ENCODE measurements at regions not wholly inside any gene's neighbourhood (a gene's known extent, or its start where the extent isn't known, plus 50 kb on each side); places are given as distances from the start of the nearest gene placed in this dataset.

DNA sequence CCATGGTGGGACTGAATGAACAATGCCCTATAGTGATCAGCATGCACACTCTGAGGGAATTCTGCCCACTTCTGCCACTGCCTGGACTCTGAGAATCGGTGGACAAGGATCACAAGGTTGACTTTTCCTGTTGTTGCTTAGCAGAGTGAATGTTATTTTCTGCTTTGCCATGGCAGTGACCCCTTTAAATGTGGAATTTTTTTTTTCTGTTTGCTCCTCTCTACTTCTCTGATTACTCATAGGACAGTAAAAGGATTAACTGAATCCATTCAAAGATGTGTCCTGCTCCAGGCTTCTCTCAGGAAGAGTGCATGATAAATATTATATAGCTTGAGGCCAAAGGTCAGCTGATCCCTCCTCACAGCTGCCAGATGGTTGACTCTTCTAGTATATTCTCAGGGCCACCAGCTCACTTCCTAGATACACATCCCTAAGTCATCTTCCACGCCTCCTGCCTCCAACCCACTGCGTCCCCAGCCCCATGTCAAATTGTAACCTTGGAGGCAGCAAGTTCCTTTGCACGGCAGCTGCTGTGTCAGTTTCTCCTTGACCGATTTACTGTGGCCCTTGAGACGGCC, 74.0 kb upstream of the RALGPS2 start:
- Histone ChIP-seq H3K9me3 (no peaks in the 10 kb centered on the region), H3K36me3 (ENCODE audit: insufficient read depth in 1 of 2, low read depth in 1 of 2) (no peaks in the 10 kb centered on the region), H3K27ac (no peak overlapping the region), H3K4me3 (no peak overlapping the region), H3K4me1 (no peaks in the 10 kb centered on the region), H3K27me3 (ENCODE audit: insufficient read depth in 3 of 3, low read length in 2 of 3) (peaks cover 0 to 10% (median 0%) of the 10 kb centered on the region in 3 donors)
- intact Hi-C loops (cut with DNase I), result no loop called here
- no peak for DNase-seq
- TF ChIP-seq, protein P1, sequence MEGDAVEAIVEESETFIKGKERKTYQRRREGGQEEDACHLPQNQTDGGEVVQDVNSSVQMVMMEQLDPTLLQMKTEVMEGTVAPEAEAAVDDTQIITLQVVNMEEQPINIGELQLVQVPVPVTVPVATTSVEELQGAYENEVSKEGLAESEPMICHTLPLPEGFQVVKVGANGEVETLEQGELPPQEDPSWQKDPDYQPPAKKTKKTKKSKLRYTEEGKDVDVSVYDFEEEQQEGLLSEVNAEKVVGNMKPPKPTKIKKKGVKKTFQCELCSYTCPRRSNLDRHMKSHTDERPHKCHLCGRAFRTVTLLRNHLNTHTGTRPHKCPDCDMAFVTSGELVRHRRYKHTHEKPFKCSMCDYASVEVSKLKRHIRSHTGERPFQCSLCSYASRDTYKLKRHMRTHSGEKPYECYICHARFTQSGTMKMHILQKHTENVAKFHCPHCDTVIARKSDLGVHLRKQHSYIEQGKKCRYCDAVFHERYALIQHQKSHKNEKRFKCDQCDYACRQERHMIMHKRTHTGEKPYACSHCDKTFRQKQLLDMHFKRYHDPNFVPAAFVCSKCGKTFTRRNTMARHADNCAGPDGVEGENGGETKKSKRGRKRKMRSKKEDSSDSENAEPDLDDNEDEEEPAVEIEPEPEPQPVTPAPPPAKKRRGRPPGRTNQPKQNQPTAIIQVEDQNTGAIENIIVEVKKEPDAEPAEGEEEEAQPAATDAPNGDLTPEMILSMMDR (IDR thresholded peaks at IDR 0.05), result no peak
- 25 to 46% (median 29%) methylated on average over 6 of the region's 6 CpGs for WGBS, 3 donors
- ATAC-seq, result no peak

DNA sequence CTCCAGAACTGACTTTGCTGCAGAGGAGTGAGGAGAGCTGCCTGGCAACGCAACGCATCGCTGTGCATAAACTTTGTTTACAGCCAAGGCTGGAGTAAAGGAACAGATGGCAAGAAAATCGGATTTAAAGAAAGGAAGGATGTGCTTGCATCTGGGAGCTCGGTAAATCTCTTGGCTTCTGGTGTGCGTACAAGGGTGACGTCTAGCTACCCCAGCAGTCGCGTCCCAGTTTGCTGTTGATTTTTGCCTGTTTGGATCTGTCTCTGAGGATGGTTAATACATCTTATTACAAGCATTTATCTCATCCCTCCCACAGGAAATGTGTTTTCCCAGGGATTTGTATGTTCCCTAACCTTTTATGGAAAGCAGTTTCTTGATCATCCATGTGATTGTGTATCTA, 73.3 kb upstream of the RALGPS2 start:
- TF ChIP-seq, protein P1 (IDR thresholded peaks at IDR 0.05), result no peak
- H3K4me3 ChIP-seq, result no peak overlapping the region
- 8 to 21% (median 13%) methylated on average over 9 of the region's 9 CpGs for WGBS, 3 donors
- no peaks in the 10 kb centered on the region for H3K9me3 ChIP-seq
- DNase-seq (no peak), ATAC-seq (no peak)
- H3K36me3 ChIP-seq (ENCODE audit: insufficient read depth in 1 of 2, low read depth in 1 of 2), result no peaks in the 10 kb centered on the region
- no peaks in the 10 kb centered on the region for H3K4me1 ChIP-seq
- peaks cover 0 to 10% (median 0%) of the 10 kb centered on the region in 3 donors for H3K27me3 ChIP-seq (ENCODE audit: insufficient read depth in 3 of 3, low read length in 2 of 3)
- intact Hi-C loops (cut with DNase I), result no loop called here
- no peak overlapping the region for H3K27ac ChIP-seq

DNA sequence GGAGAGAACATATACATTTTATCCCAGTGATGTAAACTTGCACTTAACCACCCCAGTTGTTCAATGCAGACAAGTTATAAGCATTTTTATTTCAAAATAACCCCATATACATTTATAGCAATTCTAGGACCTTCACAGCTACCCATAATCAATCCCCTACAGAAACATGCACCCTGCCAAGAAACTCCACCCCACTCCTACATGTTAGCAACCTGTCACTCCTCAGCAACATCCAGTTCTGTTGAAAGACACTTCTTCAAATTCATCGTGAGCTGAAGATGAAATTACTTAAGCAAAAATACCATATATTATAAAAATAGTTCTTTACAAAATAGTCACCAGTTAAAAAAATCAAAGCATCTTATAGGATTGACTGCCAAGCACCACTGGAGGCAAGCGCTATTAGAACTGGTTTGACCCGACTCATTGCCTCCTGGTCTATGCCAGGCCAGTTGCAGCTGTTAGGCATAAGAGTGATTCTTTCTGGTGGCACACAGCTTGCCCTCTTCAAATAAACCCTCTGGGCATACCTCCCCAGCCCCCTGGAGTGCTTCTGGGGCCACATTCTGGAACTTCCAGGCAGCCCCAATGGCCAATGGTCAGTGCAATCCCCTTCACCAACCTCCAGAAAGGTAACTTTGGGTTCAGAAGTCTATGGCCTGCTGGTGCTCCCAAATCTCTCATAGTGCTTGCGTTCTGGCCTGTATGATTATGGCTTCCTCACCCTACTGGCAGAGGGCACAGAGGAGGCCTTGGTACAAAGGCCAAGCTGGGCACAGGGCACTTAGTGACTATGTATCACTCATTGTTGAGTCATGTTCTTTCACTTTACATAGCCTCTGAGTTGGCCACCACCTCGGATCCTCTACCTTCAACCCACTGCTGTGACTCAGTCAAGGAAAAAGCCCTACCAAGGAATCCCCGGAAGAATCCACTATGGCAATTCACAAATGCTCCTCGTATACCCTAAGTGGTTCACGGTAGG, 72.2 kb upstream of the RALGPS2 start:
- Histone ChIP-seq H3K27me3 (ENCODE audit: insufficient read depth in 3 of 3, low read length in 2 of 3) (peaks cover 0 to 10% (median 0%) of the 10 kb centered on the region in 3 donors), H3K9me3 (no peaks in the 10 kb centered on the region), H3K4me1 (no peaks in the 10 kb centered on the region), H3K27ac (no peak overlapping the region), H3K36me3 (ENCODE audit: insufficient read depth in 1 of 2, low read depth in 1 of 2) (no peaks in the 10 kb centered on the region), H3K4me3 (no peak overlapping the region)
- DNase-seq (no peak), ATAC-seq (no peak)
- TF ChIP-seq, protein P1 (IDR thresholded peaks at IDR 0.05), result no peak
- WGBS, 3 donors, result 56 to 83% (median 57%) methylated on average over 8 of the region's 8 CpGs
- intact Hi-C loops (cut with DNase I), result no loop called here

DNA sequence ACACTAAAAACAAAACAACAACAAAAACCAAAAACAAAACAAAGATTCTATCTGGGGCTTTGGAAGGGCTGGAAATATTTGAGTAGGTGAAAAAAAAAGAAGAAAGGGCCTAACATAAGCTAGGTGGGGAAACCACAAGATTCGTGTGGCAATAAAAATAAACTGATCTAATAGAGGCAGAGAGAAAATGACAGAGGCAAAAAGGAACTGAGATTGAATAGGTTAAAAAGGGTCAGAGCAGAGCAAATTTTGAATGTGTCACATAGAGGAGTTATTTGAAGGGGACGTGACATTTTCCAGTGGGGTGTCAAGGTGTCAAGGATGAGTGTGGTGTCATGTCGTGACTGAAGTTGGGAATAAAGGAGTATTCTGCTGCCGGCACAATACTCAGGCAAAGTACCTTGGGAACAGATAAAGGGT, 65.2 kb upstream of the RALGPS2 start:
- Histone ChIP-seq H3K27ac (no peak overlapping the region), H3K9me3 (no peaks in the 10 kb centered on the region), H3K4me1 (no peaks in the 10 kb centered on the region), H3K4me3 (no peak overlapping the region), H3K27me3 (ENCODE audit: insufficient read depth in 3 of 3, low read length in 2 of 3) (peaks cover 0 to 1% (median 0%) of the 10 kb centered on the region in 3 donors), H3K36me3 (ENCODE audit: insufficient read depth in 1 of 2, low read depth in 1 of 2) (no peaks in the 10 kb centered on the region)
- TF ChIP-seq, protein P1 (IDR thresholded peaks at IDR 0.05), result no peak
- intact Hi-C loops (cut with DNase I), result no loop called here
- ATAC-seq, result no peak
- WGBS, 3 donors, result 83 to 92% (median 86%) methylated on average over 4 of the region's 4 CpGs
- no peak for DNase-seq

All from psoas muscle (tissue), 7 donors.